VCaP (cell line): ENCODE measurements at regions not wholly inside any gene's neighbourhood (a gene's known extent, or its start where the extent isn't known, plus 50 kb on each side); places are given as distances from the start of the nearest gene placed in this dataset.
A peak's percentile ranks its signal among the peaks of the same experiment; 100 is the strongest.

Source experiments
- H3K27ac ChIP-seq: fragments of 450-650 bp; 2 replicates; pipeline ENCODE4 v1.5.1; 2017
- TF ChIP-seq, protein P1 (sequence below): fragments of 450-650 bp; conservative IDR thresholded peaks from 2 replicates; pipeline ENCODE4 v1.5.1; 2017; ENCODE audit warnings: mild to moderate bottlenecking, moderate library complexity

DNA sequence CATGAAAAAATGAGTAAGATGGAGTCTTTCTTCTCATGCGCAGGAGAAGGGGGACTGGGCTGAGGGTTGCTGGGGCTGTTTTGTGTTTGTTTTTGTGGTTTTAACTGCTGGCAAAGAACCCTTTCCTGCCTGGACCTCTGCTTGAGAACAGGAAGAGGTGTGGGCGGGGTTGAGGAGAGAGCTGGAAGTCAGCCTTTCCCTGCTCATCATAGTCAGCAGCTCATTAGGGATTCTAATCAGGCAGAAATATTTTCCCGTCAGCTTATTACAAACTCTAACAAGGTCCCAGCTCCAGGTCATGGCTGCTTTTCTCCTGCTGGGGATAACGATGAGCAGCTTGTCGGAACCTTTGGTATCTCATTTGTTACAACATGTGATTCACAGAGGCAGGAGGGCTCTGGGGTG lies 185.0 kb upstream of the NRXN3 start:
- TF ChIP-seq, protein P1, sequence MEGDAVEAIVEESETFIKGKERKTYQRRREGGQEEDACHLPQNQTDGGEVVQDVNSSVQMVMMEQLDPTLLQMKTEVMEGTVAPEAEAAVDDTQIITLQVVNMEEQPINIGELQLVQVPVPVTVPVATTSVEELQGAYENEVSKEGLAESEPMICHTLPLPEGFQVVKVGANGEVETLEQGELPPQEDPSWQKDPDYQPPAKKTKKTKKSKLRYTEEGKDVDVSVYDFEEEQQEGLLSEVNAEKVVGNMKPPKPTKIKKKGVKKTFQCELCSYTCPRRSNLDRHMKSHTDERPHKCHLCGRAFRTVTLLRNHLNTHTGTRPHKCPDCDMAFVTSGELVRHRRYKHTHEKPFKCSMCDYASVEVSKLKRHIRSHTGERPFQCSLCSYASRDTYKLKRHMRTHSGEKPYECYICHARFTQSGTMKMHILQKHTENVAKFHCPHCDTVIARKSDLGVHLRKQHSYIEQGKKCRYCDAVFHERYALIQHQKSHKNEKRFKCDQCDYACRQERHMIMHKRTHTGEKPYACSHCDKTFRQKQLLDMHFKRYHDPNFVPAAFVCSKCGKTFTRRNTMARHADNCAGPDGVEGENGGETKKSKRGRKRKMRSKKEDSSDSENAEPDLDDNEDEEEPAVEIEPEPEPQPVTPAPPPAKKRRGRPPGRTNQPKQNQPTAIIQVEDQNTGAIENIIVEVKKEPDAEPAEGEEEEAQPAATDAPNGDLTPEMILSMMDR = no peak

DNA sequence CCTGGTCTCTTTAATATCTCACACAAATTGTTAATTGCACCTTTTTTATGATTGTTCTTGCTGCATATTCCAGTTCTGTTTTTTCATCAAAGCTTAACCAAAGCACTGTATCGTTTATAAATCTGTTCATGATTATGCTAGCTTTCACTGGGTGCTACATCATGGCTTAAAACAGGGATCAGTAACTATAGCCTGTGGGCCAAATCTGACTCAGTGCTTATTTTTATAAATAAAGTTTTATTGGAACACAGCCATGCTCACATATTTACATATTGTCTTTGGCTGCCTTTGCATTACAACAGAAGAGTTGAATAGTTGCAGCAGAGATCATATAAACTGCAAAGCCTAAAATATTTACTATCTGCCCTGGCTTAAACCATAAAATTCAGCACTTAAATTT lies 183.4 kb upstream of the NRXN3 start:
- TF ChIP-seq, protein P1 = no peak
- H3K27ac ChIP-seq = no peak overlapping the region

More for the DNA sequence above, 185.0 kb upstream of the NRXN3 start:
- no peak overlapping the region for H3K27ac ChIP-seq

DNA sequence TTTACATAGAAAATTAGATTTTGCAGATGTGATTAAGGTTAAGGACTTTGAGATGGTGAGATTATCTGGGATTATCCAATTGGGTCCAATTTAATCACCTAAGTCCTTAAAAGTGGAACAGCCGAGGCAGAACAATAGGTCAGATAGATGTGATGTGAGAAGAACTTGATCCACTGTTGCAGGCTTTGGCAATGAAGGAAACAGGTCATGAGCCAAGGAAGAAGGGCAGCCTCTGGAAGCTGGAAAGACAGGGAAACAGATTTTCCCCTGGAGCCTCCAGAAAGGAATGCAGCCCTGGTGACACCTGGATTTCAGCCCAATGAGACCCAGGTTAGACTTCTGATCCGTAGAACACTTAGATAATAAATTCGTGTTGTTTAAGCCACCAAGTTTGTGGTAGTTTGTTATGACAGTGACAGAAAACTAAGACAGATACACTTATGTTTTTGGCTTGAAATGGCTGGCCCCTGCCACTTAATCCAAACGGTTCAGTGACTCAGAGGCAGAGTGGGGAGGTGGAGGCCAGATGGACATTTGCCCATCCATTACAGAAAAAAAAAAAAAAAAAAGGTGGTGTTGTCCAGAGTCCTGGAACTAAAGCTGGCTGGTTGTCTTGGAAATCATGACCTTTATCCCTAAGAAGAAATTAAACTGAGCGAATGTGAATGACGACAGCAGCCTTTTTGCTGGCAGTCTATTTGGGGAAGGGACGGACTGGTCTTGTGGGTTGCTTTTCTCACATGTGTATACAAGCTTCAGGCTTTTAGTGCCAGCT lies 181.9 kb upstream of the NRXN3 start:
- H3K27ac ChIP-seq = no peak overlapping the region
- TF ChIP-seq, protein P1 = no peak

DNA sequence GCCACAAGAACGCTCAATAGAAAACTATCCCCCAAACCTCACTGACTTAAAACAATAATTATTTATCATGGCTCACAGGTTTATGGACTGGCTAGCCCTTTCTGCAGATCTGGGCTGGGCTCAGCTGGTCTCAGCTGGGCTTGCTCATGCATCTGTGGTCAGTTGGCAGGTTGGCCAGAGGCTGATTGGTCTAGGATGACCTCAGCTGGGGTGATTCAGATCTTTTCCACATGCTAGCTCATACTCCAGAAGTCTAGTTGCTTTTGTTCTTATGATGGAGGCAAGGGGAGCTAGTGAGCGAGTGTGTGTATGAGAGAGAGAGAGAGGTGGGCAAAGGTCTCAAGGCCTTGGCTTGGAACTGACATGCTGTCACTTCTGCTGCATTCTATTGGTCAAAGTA lies 181.2 kb upstream of the NRXN3 start:
- TF ChIP-seq, protein P1 = no peak
- no peak overlapping the region for H3K27ac ChIP-seq

DNA sequence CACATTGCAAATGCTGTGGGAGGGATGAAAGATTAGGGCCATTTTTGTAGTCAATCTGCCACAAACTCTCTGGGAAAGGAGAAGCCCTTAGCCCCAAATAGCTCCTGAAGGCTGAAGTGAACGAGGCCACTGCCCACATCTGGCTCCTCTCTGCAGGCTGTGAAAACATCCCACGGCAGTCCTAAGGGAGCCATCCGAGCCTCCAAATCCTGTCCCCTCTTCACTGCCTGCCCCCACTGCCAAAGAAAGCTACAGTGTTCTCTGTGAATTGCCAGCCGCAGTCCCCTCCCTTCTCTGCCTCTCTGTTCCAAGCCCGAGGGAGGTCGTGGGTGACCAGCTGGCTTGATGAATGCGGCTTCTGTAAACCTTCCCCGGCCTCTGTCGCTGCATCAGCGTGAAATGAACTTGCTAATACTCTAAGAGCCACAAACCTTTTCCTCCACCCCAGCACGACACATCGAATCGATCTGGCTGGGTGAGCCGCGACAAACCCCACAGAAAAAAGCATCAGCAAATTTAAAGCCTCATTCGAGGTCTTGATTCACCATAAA lies 180.7 kb upstream of the NRXN3 start:
- no peak overlapping the region for H3K27ac ChIP-seq
- TF ChIP-seq, protein P1 = no peak

DNA sequence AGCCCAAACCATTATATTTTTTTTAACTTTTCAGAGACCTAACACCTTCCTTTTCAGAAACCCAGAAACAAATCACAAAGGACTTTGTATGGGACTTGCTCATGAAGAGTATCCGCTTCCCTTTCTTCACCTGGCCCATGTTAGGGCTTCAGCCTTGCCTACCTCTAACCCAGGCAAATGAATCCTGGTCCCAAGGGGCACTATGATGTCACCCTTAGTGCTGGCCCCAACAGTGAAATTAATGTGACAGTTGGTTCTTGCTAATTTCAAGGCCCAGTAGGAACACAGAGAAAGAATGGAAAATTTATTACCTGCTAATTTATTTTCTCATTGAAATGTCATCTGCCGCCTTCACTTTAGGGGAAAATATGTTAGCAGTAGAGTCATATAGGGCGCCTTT lies 179.8 kb upstream of the NRXN3 start:
- TF ChIP-seq, protein P1 = no peak
- H3K27ac ChIP-seq = no peak overlapping the region

DNA sequence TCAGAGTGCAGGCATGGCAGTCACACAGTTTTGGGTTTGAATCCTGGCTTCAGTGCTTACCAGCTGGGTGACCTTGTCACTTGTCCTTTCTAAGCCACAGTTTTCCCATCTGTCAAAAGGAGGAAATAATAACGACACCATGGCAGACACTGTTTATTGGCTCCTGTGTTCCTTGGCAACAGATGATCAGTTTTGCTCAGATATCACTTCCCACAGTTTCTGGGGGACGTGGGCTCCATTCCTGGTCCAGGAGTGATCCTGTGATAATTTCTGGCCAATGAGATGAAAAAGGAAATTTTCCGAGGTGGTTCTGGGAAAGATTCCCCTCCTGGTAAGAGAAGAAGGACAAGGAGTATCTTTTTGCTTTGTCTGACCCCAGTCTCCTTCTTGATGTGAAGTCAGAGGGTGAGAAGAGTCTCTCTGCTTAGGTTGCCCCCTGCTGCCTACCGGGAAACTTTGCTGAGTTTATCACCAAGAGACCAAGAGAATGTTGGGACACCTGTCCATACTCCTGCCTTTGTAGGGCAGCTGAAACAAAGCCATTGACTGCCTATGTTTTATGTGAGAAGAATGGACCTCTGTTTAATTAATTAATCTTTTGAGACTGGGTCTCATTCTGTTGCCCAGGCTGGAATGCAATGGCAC lies 178.9 kb upstream of the NRXN3 start:
- no peak overlapping the region for H3K27ac ChIP-seq
- TF ChIP-seq, protein P1 = peak; percentile 59
